Panc1 (cell line): ENCODE measurements at regions not wholly inside any gene's neighbourhood (a gene's known extent, or its start where the extent isn't known, plus 50 kb on each side); places are given as distances from the start of the nearest gene placed in this dataset.

Source experiments
- ATAC-seq: fragments of 200-7000 bp; cut with Tn5 transposase; 2 replicates; pipeline ENCODE4 v1.9.1; 2020; ENCODE audit warnings: mild to moderate bottlenecking, moderate library complexity
- BruUV-seq: library from RNA; stranded (reverse); fragments of 400-500 nt; replicated peaks from 2 replicates; lab custom pipeline; 2021; lab: Mats Ljungman, UMichigan
- CTCF ChIA-PET: fragments of 300-600 bp; sonication (Branson Sonifier 250); formaldehyde crosslinking; loops from one replicate; lab custom pipeline; 2022; ENCODE audit warnings: antibody characterized with exemption; lab: Charles Lee
- POLR2A ChIA-PET: fragments of 300-600 bp; sonication (Branson Sonifier 250); formaldehyde crosslinking; loops from one replicate; lab custom pipeline; 2022; ENCODE audit warnings: antibody characterized with exemption; lab: Charles Lee
- DNase-seq: peaks from one replicate; pipeline ENCODE4 v3.0.0-alpha.2; 2010; ENCODE audit warnings: low read depth, low spot score
- H3K27ac ChIP-seq: 2 replicates; pipeline ENCODE4 v1.5.1; 2011; ENCODE audit warnings: mild to moderate bottlenecking, low read length, inconsistent platforms
- H3K27me3 ChIP-seq: fragments of 200-500 bp; sonication (Bioruptor generic); 2 replicates; pipeline ENCODE4 v1.6.0; 2014; ENCODE audit warnings: low read length, inconsistent platforms; ENCODE audit not compliant: control insufficient read depth, insufficient read depth
- H3K36me3 ChIP-seq: fragments of 200-500 bp; sonication (Bioruptor generic); 2 replicates; pipeline ENCODE4 v1.5.1; 2014; ENCODE audit warnings: inconsistent platforms, mild to moderate bottlenecking, low read length, moderate library complexity; ENCODE audit not compliant: control insufficient read depth, insufficient read depth
- H3K4me1 ChIP-seq: 2 replicates; pipeline ENCODE4 v1.5.1; 2011; ENCODE audit warnings: inconsistent platforms, mild to moderate bottlenecking, low read length, moderate library complexity; ENCODE audit not compliant: control insufficient read depth, insufficient read depth
- H3K4me3 ChIP-seq, 2 experiments: 2 replicates each; pipeline ENCODE4 v1.5.1; 2011 to 2012; ENCODE audit warnings: low read depth in 2 of 2, low read length in 2 of 2, mild to moderate bottlenecking in 2 of 2, inconsistent platforms in 1 of 2, moderate library complexity in 1 of 2
- H3K9me3 ChIP-seq: fragments of 200-500 bp; sonication (Bioruptor generic); 2 replicates; pipeline ENCODE4 v1.5.1; 2014; ENCODE audit warnings: low read depth, mild to moderate bottlenecking, inconsistent platforms, low read length, moderate library complexity; ENCODE audit not compliant: control insufficient read depth, insufficient read depth
- POLR2AphosphoS5 ChIP-seq: IDR thresholded peaks from 2 replicates; pipeline ENCODE4 v1.6.1; 2012; ENCODE audit warnings: mild to moderate bottlenecking, low read depth, low read length, moderate library complexity
- SIN3A ChIP-seq: IDR thresholded peaks from 2 replicates; pipeline ENCODE4 v1.6.1; 2012; ENCODE audit warnings: low read depth, mild to moderate bottlenecking, low read length, moderate library complexity, borderline replicate concordance; ENCODE audit not compliant: insufficient read depth
- TCF7L2 ChIP-seq: IDR thresholded peaks from 2 replicates; pipeline ENCODE4 v1.6.1; 2011; ENCODE audit warnings: mild to moderate bottlenecking, low read depth, low read length, inconsistent platforms
- in situ Hi-C: cut with HindIII; loops from 2 replicates; pipeline ENCODE4 v1.10.0; 2016; ENCODE audit warnings: low sequenced_read_pairs, low pct_unique_long_range_greater_than_20kb
- intact Hi-C: fragments of 100-400 bp; cut with micrococcal nuclease; formaldehyde crosslinking; loops from one replicate; pipeline ENCODE4 v1.10.0; 2022; ENCODE audit not compliant: unreplicated experiment
- TF ChIP-seq, protein P1 (sequence below), 2 experiments: IDR thresholded peaks; 2 replicates each; pipeline ENCODE4 v1.6.1; 2011 to 2012; ENCODE audit warnings: low read depth in 2 of 2, control low read depth in 1 of 2, low read length in 1 of 2, mild to moderate bottlenecking in 1 of 2, moderate library complexity in 1 of 2; ENCODE audit not compliant: insufficient read depth in 1 of 2
- TF ChIP-seq, protein P2 (sequence below): fragments of 450-650 bp; IDR thresholded peaks from 2 replicates; pipeline ENCODE4 v1.5.1; 2017; ENCODE audit warnings: mild to moderate bottlenecking

DNA sequence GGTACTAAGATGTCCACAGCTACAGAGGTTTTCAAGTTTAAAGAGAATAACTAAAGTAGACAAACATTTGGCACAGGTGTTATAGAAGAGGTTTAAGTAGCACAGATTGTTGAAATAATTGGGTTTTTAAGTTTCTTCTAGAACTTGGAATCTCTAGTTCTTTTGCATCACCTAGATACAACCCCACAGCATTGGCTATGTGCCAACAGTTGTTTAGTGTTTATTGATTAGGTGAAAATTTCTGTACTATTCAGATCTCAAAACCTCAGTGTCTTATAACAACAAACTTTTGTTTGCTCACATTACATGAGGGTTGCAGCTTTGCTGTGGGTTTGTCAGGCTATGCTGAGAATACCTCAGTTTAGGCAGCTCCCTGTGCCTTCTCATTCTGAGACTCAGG lies 162.5 kb downstream of the TBX15 start:
- H3K4me3 ChIP-seq: no peak overlapping the region
- no peaks in the 10 kb centered on the region for H3K4me1 ChIP-seq
- in situ Hi-C loops (no loop called here), intact Hi-C loops (no loop called here)
- ChIA-PET POLR2A (no interaction called here), CTCF (no interaction called here)
- no peaks in the 10 kb centered on the region for H3K36me3 ChIP-seq
- TF ChIP-seq SIN3A: no peak
- no peak for TF ChIP-seq POLR2AphosphoS5
- no peak for TF ChIP-seq TCF7L2
- TF ChIP-seq, protein P1, sequence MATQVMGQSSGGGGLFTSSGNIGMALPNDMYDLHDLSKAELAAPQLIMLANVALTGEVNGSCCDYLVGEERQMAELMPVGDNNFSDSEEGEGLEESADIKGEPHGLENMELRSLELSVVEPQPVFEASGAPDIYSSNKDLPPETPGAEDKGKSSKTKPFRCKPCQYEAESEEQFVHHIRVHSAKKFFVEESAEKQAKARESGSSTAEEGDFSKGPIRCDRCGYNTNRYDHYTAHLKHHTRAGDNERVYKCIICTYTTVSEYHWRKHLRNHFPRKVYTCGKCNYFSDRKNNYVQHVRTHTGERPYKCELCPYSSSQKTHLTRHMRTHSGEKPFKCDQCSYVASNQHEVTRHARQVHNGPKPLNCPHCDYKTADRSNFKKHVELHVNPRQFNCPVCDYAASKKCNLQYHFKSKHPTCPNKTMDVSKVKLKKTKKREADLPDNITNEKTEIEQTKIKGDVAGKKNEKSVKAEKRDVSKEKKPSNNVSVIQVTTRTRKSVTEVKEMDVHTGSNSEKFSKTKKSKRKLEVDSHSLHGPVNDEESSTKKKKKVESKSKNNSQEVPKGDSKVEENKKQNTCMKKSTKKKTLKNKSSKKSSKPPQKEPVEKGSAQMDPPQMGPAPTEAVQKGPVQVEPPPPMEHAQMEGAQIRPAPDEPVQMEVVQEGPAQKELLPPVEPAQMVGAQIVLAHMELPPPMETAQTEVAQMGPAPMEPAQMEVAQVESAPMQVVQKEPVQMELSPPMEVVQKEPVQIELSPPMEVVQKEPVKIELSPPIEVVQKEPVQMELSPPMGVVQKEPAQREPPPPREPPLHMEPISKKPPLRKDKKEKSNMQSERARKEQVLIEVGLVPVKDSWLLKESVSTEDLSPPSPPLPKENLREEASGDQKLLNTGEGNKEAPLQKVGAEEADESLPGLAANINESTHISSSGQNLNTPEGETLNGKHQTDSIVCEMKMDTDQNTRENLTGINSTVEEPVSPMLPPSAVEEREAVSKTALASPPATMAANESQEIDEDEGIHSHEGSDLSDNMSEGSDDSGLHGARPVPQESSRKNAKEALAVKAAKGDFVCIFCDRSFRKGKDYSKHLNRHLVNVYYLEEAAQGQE (IDR thresholded peaks at IDR 0.05; ENCODE audit: insufficient read depth in 1 of 2, low read depth in 2 of 2, low read length in 1 of 2): no peak
- TF ChIP-seq, protein P2, sequence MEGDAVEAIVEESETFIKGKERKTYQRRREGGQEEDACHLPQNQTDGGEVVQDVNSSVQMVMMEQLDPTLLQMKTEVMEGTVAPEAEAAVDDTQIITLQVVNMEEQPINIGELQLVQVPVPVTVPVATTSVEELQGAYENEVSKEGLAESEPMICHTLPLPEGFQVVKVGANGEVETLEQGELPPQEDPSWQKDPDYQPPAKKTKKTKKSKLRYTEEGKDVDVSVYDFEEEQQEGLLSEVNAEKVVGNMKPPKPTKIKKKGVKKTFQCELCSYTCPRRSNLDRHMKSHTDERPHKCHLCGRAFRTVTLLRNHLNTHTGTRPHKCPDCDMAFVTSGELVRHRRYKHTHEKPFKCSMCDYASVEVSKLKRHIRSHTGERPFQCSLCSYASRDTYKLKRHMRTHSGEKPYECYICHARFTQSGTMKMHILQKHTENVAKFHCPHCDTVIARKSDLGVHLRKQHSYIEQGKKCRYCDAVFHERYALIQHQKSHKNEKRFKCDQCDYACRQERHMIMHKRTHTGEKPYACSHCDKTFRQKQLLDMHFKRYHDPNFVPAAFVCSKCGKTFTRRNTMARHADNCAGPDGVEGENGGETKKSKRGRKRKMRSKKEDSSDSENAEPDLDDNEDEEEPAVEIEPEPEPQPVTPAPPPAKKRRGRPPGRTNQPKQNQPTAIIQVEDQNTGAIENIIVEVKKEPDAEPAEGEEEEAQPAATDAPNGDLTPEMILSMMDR: no peak
- H3K27ac ChIP-seq: no peak overlapping the region
- DNase-seq: no peak
- no peaks in the 10 kb centered on the region for H3K27me3 ChIP-seq
- ATAC-seq: no peak
- no TSS peak for BruUV-seq
- no peaks in the 10 kb centered on the region for H3K9me3 ChIP-seq

DNA sequence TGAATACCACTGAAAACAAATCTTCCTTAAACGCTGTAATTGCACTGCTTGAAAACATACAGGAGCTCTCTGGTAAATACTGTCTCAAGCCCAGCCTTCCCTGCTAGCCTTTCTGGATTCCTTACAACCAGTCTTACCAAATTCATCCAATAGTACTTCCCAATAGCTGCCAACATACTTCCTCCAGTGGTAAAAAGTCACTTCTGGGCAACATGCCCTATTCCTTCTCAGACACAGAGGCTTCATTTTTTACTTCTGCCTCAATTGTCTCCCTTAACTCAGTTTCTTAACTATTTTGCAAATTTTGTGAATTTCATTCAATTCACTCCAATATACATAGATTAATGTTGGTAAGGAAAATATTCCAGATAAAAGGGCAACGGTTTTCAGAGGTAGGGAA lies 166.3 kb downstream of the TBX15 start:
- Histone ChIP-seq H3K9me3 (no peaks in the 10 kb centered on the region), H3K4me3 (no peak overlapping the region), H3K4me1 (no peaks in the 10 kb centered on the region), H3K27ac (no peak overlapping the region), H3K36me3 (no peaks in the 10 kb centered on the region), H3K27me3 (no peaks in the 10 kb centered on the region)
- ATAC-seq (no peak), DNase-seq (no peak)
- ChIA-PET CTCF (no interaction called here), POLR2A (no interaction called here)
- BruUV-seq: no TSS peak
- in situ Hi-C loops: no loop called here
- TF ChIP-seq, protein P2: no peak
- TF ChIP-seq TCF7L2: no peak
- no peak for TF ChIP-seq POLR2AphosphoS5
- no peak for TF ChIP-seq SIN3A
- TF ChIP-seq, protein P1 (IDR thresholded peaks at IDR 0.05; ENCODE audit: insufficient read depth in 1 of 2, low read depth in 2 of 2, low read length in 1 of 2): no peak
- intact Hi-C loops: no loop called here
